H1 (cell line): ENCODE measurements at regions not wholly inside any gene's neighbourhood (a gene's known extent, or its start where the extent isn't known, plus 50 kb on each side); places are given as distances from the start of the nearest gene placed in this dataset.

Source experiments
- CTCF ChIA-PET: fragments of 300-600 bp; sonication (Branson Sonifier 250); formaldehyde crosslinking; loops from one replicate; lab custom pipeline; 2021; ENCODE audit not compliant: partially characterized antibody; lab: Charles Lee
- POLR2A ChIA-PET: fragments of 300-600 bp; sonication (Branson Sonifier 250); formaldehyde crosslinking; loops from one replicate; lab custom pipeline; 2021; ENCODE audit warnings: inconsistent platforms; ENCODE audit not compliant: partially characterized antibody; lab: Charles Lee
- DNase-seq, 2 experiments: peaks; one replicate each; pipeline versions ENCODE4 v3.0.0 to v3.0.0-alpha.2; 2010 to 2022; ENCODE audit warnings: low spot score in 2 of 2, low read depth in 1 of 2, mixed read lengths in 1 of 2
- FAIRE-seq: peaks from 2 replicates; lab custom pipeline; 2011; peaks lifted over from hg19 to GRCh38; lab: Jason Lieb, UNC
- H2AFZ ChIP-seq: 2 replicates; pipeline ENCODE4 v1.8.1; 2012; ENCODE audit warnings: low read length, inconsistent platforms
- H2AK5ac ChIP-seq: 2 replicates; pipeline ENCODE4 v1.6.1; 2013; ENCODE audit warnings: low read depth, low read length
- H2BK120ac ChIP-seq: replicated peaks from 2 replicates; pipeline ENCODE3; 2013; ENCODE audit warnings: low read depth, low read length, inconsistent platforms
- H2BK12ac ChIP-seq: 2 replicates; pipeline ENCODE4 v1.6.1; 2013; ENCODE audit warnings: low read depth, low read length
- H2BK15ac ChIP-seq: 2 replicates; pipeline ENCODE4 v1.6.1; 2013; ENCODE audit warnings: low read length
- H2BK20ac ChIP-seq: 2 replicates; pipeline ENCODE4 v1.6.1; 2013; ENCODE audit warnings: low read length
- H2BK5ac ChIP-seq: 2 replicates; pipeline ENCODE4 v1.6.1; 2013; ENCODE audit warnings: low read depth, low read length
- H3K14ac ChIP-seq: 2 replicates; pipeline ENCODE4 v1.6.1; 2013; ENCODE audit warnings: inconsistent platforms; ENCODE audit not compliant: insufficient read length
- H3K18ac ChIP-seq: 2 replicates; pipeline ENCODE4 v1.6.1; 2013; ENCODE audit warnings: low read length; ENCODE audit errors: extremely low read depth
- H3K23ac ChIP-seq: 2 replicates; pipeline ENCODE4 v1.6.1; 2013; ENCODE audit warnings: inconsistent platforms; ENCODE audit not compliant: insufficient read length
- H3K23me2 ChIP-seq: 2 replicates; pipeline ENCODE4 v1.6.1; 2013; ENCODE audit warnings: low read depth, low read length
- H3K27ac ChIP-seq: 2 replicates; pipeline ENCODE4 v1.6.1; 2011; ENCODE audit warnings: low read depth, low read length, inconsistent platforms
- H3K27me3 ChIP-seq, 4 experiments: replicated peaks in 1 of 4; 1 replicate in 1 of 4; 2 replicates in 3 of 4; pipeline versions ENCODE4 v1.6.1 to v1.8.1; 2011 to 2013; ENCODE audit warnings: low read length in 3 of 4, mild to moderate bottlenecking in 3 of 4, inconsistent platforms in 2 of 4, mixed read lengths in 2 of 4, moderate library complexity in 1 of 4; ENCODE audit not compliant: control insufficient read depth in 3 of 4, insufficient read depth in 3 of 4; ENCODE audit errors: extremely low read depth in 1 of 4
- H3K36me3 ChIP-seq, 4 experiments: 2 replicates each; pipeline versions ENCODE4 v1.6.1 to v1.8.1; 2011 to 2013; ENCODE audit warnings: mild to moderate bottlenecking in 4 of 4, low read length in 3 of 4, moderate library complexity in 2 of 4, control low read depth in 1 of 4, inconsistent platforms in 1 of 4; ENCODE audit not compliant: insufficient read depth in 4 of 4, control insufficient read depth in 2 of 4
- H3K4ac ChIP-seq: replicated peaks from 2 replicates; pipeline ENCODE3; 2013; ENCODE audit warnings: low read length, low read depth, mixed read lengths, inconsistent platforms; ENCODE audit not compliant: insufficient read length
- H3K4me1 ChIP-seq, 4 experiments: replicated peaks in 1 of 4; 1 replicate in 1 of 4; 2 replicates in 3 of 4; pipeline versions ENCODE4 v1.6.1 to v1.8.1; 2011 to 2013; ENCODE audit warnings: low read length in 3 of 4, inconsistent platforms in 2 of 4, mixed read lengths in 1 of 4; ENCODE audit not compliant: insufficient read depth in 4 of 4, control insufficient read depth in 3 of 4
- H3K4me2 ChIP-seq, 2 experiments: 2 replicates each; pipeline versions ENCODE4 v1.6.1 to v1.8.1; 2011 to 2013; ENCODE audit warnings: low read depth in 2 of 2, low read length in 2 of 2, control low read depth in 1 of 2, inconsistent platforms in 1 of 2, mild to moderate bottlenecking in 1 of 2; ENCODE audit not compliant: insufficient read depth in 1 of 2
- H3K4me3 ChIP-seq, 4 experiments: fragments of 200-600, 300-600 bp in 1 of 4; sonication (generic), shearing (Covaris generic), sonication (Bioruptor Twin) in 1 of 4; 2 replicates each; pipeline versions ENCODE4 v1.5.1 to v1.8.1; 2011 to 2016; ENCODE audit warnings: low read length in 4 of 4, low read depth in 3 of 4, control low read depth in 2 of 4, inconsistent platforms in 2 of 4, mild to moderate bottlenecking in 2 of 4, mixed read lengths in 1 of 4, moderate library complexity in 1 of 4; ENCODE audit not compliant: insufficient read depth in 2 of 4; ENCODE audit errors: extremely low read depth in 1 of 4
- H3K56ac ChIP-seq: replicated peaks from 2 replicates; pipeline ENCODE3; 2013; ENCODE audit warnings: low read depth, mild to moderate bottlenecking, mixed read lengths, low read length, inconsistent platforms; ENCODE audit not compliant: insufficient read length
- H3K79me1 ChIP-seq: 2 replicates; pipeline ENCODE4 v1.6.1; 2013; ENCODE audit warnings: low read depth, low read length, control low read depth
- H3K79me2 ChIP-seq, 2 experiments: 2 replicates each; pipeline versions ENCODE4 v1.6.1 to v1.8.1; 2012 to 2013; ENCODE audit warnings: low read length in 2 of 2, mild to moderate bottlenecking in 2 of 2, inconsistent platforms in 1 of 2; ENCODE audit not compliant: insufficient read depth in 2 of 2, control insufficient read depth in 1 of 2
- H3K9ac ChIP-seq, 4 experiments: replicated peaks in 1 of 4; 1 replicate in 1 of 4; 2 replicates in 3 of 4; pipeline versions ENCODE4 v1.6.1 to v1.8.1; 2011 to 2013; ENCODE audit warnings: low read depth in 3 of 4, low read length in 3 of 4, control low read depth in 2 of 4, mild to moderate bottlenecking in 2 of 4, moderate library complexity in 2 of 4, inconsistent platforms in 1 of 4; ENCODE audit errors: extremely low read depth in 1 of 4
- H3K9me3 ChIP-seq, 2 experiments: 2 replicates each; pipeline versions ENCODE4 v1.6.1 to v1.8.1; 2012 to 2013; ENCODE audit warnings: mild to moderate bottlenecking in 2 of 2, moderate library complexity in 2 of 2, control low read depth in 1 of 2, inconsistent platforms in 1 of 2, low read depth in 1 of 2, low read length in 1 of 2, mixed read lengths in 1 of 2; ENCODE audit not compliant: insufficient read depth in 2 of 2
- H4K20me1 ChIP-seq, 2 experiments: replicated peaks in 1 of 2; 2 replicates each; pipeline versions ENCODE3 to v1.8.1; 2011 to 2013; ENCODE audit warnings: inconsistent platforms in 2 of 2, low read length in 2 of 2, mild to moderate bottlenecking in 1 of 2; ENCODE audit not compliant: insufficient read depth in 2 of 2, control insufficient read depth in 1 of 2
- H4K5ac ChIP-seq: 2 replicates; pipeline ENCODE4 v1.6.1; 2013; ENCODE audit warnings: low read length, low read depth, mixed read lengths, inconsistent platforms; ENCODE audit not compliant: insufficient read length
- H4K8ac ChIP-seq: 2 replicates; pipeline ENCODE4 v1.8.0; 2013; ENCODE audit warnings: mild to moderate bottlenecking, moderate library complexity, low read length, inconsistent platforms; ENCODE audit not compliant: insufficient read depth; ENCODE audit errors: extremely low read depth
- H4K91ac ChIP-seq: replicated peaks from 2 replicates; pipeline ENCODE3; 2013; ENCODE audit warnings: low read length, mixed read lengths, inconsistent platforms; ENCODE audit not compliant: insufficient read length
- BRCA1 ChIP-seq: IDR thresholded peaks from 2 replicates; pipeline ENCODE4 v1.6.1; 2012; ENCODE audit warnings: low read depth, low read length, improper control_type of control experiment
- EZH2 ChIP-seq: fragments of 200-600 bp; sonication (generic); IDR thresholded peaks from 2 replicates; pipeline ENCODE4 v1.7.1; 2012; ENCODE audit warnings: low read depth, mild to moderate bottlenecking, moderate library complexity, low read length, inconsistent platforms; ENCODE audit not compliant: severe bottlenecking
- KDM1A ChIP-seq: fragments of 200-600, 300-600 bp; sonication (generic); IDR thresholded peaks from 2 replicates; pipeline ENCODE4 v1.7.1; 2016; ENCODE audit warnings: mild to moderate bottlenecking, low read length, borderline replicate concordance
- WGBS, 2 experiments: shearing (Covaris generic) in 1 of 2; methylation state at CpG; one replicate each; pipeline versions ENCODE4 v1.1.6 to v1.1.7; 2013 to 2015; ENCODE audit warnings: low lambda C conversion rate in 2 of 2, mixed read lengths in 2 of 2, inconsistent platforms in 1 of 2, low coverage in 1 of 2, missing lambda C conversion rate in 1 of 2; ENCODE audit not compliant: insufficient replicate concordance in 2 of 2, insufficient coverage in 1 of 2, insufficient read length in 1 of 2; ENCODE audit errors: extremely low coverage in 1 of 2, missing lambda C conversion rate in 1 of 2; 5-methylcytosine and 5-hydroxymethylcytosine counted together
- TF ChIP-seq, protein P1 (sequence below): IDR thresholded peaks from 2 replicates; pipeline ENCODE4 v1.6.1; 2011; ENCODE audit warnings: low read depth, mild to moderate bottlenecking, low read length; ENCODE audit not compliant: insufficient read depth

DNA sequence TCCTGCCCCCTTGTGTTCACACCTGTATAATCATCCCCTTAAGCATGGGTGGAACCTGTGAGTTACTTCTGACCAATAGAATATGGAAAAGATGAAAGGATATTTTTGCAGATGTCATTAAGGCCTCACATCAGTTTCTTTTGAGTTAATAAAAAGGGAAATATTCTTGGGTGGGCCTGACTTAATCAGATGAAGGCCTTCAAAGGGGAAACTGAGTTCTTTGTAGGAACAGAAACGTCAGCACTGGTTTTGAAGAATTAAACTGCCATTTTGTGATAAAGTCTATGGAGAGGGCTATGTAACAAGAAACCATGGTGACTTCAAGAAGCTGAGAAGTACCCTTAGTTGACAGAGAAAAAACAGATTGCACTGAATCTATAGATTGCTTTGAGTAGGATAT, 168.7 kb upstream of the CNTNAP4 start (continued):
- no peak for TF ChIP-seq BRCA1

DNA sequence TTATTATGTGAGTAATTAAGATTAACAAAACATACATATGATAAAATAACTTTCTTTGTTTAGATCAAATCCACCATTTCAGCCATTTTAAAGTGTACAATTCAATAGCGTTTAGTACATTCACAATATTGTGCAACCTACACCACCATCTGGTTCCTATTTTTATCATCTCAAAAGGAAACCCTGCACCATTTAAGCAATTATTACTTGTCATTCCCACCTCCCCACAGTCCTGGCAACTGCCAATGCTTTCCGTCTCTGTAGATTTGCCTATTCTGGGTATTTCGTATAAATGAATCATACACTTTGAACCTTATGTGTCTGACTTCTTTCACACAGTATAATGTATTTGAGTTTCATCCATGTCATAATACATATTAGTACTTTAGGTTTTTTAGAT, 162.5 kb upstream of the CNTNAP4 start:
- no peak overlapping the region for H3K23ac ChIP-seq
- no peak overlapping the region for H3K14ac ChIP-seq
- no peaks in the 10 kb centered on the region for H3K27me3 ChIP-seq
- WGBS, 2 experiments = 97% methylated on average over 3 of the region's 3 CpGs; no CpG with 5 or more reads in 1 of the 2 experiments
- no peak overlapping the region for H4K5ac ChIP-seq
- H4K91ac ChIP-seq = no peak overlapping the region
- no peak overlapping the region for H3K27ac ChIP-seq
- TF ChIP-seq, protein P1, sequence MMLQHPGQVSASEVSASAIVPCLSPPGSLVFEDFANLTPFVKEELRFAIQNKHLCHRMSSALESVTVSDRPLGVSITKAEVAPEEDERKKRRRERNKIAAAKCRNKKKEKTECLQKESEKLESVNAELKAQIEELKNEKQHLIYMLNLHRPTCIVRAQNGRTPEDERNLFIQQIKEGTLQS = no peak
- TF ChIP-seq KDM1A (no peak), EZH2 (no peak)
- H2BK5ac ChIP-seq = no peak overlapping the region
- no peak overlapping the region for H2BK120ac ChIP-seq
- POLR2A ChIA-PET = no interaction called here
- H3K79me2 ChIP-seq = no peaks in the 10 kb centered on the region
- DNase-seq = no peak
- H2AK5ac ChIP-seq = no peak overlapping the region
- H3K9me3 ChIP-seq = no peaks in the 10 kb centered on the region
- CTCF ChIA-PET = no interaction called here
- H3K4ac ChIP-seq = no peak overlapping the region
- H3K36me3 ChIP-seq = no peaks in the 10 kb centered on the region
- no peak overlapping the region for H2BK20ac ChIP-seq
- no peak overlapping the region for H4K8ac ChIP-seq
- no peak overlapping the region for H2AFZ ChIP-seq
- no peaks in the 10 kb centered on the region for H3K4me1 ChIP-seq
- no peak overlapping the region for H3K4me2 ChIP-seq
- H3K23me2 ChIP-seq = peaks cover 1% of the 10 kb centered on the region; the same call in 1 of the 2 replicates
- H2BK12ac ChIP-seq = no peak overlapping the region
- no peak for FAIRE-seq
- no peak overlapping the region for H3K56ac ChIP-seq
- H3K79me1 ChIP-seq = no peaks in the 10 kb centered on the region
- H3K18ac ChIP-seq = no peak overlapping the region
- no peak overlapping the region for H3K9ac ChIP-seq
- H4K20me1 ChIP-seq = no peaks in the 10 kb centered on the region
- no peak overlapping the region for H2BK15ac ChIP-seq
- no peak overlapping the region for H3K4me3 ChIP-seq
